HUDEP-2 (cell line): ENCODE measurements at regions not wholly inside any gene's neighbourhood (a gene's known extent, or its start where the extent isn't known, plus 50 kb on each side); places are given as distances from the start of the nearest gene placed in this dataset.

Experiments used
- DNase-seq, 76 experiments: peaks; one replicate each; lab custom pipeline; 2025; ENCODE audit not compliant: unreplicated experiment in 76 of 76; lab: John Stamatoyannopoulos, UW

DNA sequence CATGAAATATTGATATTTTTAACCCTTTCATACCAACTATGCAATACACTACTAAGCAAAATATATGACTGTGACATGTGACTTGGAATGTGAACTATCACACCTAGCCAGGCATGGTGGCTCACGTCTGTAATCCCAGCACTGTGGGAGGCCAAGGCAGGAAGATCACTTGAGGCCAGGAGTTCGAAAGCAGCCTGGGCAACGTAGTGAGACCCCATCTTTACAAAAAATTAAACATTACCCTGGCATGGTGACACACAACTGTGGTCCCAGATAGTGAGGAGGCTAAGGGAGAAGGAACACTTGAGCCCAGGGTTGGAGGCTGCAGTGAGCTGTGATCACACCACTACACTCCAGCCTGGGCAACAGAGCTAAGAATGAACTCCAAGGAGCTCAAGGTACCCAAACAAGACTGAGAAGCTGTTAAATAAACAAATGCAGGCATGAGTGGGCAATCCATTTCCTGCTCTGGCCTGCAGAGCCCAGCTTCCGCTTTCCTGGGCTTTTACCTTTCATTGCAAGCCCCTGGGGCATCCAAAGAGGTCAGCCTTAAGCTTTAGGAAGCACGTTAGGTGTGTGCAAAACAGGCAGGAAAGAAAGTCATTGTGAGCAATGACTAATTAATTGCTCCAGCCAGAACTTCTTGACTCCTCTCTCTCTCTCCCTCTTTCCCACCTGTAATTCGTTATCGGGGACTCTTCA is 162.1 kb upstream of the FOXK1 start:
- DNase-seq = no peak

DNA sequence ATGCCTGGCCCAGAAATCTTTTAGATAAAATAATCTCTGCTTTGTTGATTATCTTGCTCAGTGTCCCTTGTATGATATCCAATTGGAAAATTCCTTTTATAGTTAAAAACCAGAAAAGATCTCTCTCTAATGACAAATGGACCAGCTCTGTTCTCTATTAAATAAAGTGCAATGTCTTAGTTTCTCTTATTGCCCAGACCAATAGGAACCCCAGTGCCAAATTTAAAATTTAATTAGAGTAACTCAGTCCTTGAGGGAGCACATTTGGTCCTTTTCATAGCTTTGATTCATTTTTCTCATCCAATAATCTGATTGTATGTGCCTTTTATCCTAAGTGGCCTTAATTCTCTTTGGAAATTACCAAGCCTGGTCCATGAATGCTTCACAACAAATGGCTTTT is 158.9 kb upstream of the FOXK1 start:
- no peak for DNase-seq

DNA sequence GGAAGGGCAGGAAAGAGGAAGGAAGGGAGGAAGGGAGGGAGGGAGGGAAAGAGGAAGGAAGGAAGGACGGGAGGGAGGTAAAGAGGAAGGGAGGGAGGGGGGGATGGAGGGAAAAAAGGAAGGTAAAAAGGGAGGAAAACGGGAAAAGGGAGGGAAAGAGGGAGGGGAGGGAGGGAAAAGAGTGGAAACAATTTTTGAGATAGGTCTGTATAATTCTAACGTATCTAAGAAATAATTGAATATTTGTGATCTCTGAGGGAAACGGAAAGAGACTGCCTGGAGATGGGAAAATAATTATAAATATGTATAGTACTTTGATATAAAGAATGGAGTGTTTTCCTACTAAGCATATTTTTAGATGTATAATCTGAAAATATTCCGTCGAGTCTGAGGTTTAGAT is 158.2 kb upstream of the FOXK1 start:
- DNase-seq = no peak

DNA sequence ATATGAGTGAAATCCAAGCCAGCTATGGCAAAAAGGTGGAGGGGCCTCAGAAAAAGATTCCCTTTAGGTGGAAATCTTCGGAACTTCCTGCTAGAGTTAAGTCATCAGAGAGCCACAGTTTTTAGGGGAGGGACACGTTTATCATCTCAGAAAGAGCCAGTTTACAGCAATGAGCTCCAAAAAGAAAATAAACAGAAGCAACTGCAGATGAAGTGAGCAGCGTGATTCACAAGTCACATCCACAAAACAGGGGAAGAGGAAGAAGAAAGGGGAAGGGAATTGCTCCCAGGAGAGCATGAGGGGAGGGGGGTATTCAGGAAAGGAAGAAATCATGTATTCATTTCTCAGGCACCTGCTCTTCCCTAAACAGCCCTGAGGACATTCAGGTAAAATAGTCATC is 156.2 kb upstream of the FOXK1 start:
- no peak for DNase-seq

DNA sequence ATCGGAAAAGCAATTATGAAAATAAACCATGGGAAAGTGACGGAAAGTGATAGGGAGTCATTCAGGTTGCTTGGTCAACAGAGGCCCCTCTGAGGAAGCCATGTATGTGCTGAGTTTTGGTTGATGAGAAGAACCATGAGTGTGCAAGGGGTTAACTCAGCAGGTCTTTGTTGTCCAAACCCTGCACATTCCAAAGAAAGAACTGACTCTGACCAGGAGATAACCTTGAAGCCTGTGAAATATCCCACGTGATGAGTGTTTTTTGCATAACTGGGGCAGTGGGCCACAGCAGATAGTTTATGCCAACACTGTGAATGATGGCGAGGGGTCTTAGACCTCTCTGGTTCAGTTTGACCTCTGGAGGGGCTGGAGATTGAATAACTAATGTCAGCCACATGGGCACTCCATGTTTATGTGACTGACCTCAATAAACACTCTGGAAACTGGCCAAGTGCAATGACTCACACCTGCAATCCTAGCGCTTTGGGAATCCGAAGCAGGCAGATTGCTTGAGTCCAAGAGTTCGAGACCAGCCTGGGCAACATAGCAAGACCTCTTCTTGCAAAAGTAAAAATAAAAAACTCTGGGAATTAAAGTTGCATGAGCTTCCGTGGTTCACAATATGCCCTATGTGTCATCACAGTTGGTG is 154.0 kb upstream of the FOXK1 start:
- no peak for DNase-seq

DNA sequence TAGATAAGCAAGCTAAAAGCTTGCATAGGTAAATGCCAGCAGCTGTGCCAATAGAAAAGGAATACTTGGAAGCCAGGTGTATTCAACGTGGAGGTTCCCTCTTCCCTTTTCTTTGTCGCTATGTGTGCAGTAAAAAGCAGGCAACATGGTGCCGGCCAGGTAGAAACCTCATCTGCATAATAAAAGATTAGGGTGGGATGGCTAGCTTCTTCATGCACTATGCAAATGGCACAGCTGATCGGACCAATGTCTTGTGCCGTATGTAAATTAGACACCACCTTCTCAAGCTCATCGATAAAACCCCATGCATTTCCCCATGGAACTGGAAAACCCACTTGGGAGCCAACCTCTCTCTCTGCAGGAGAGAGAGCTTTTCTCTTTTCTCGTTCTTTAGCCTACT is 150.9 kb upstream of the FOXK1 start:
- DNase-seq = no peak

DNA sequence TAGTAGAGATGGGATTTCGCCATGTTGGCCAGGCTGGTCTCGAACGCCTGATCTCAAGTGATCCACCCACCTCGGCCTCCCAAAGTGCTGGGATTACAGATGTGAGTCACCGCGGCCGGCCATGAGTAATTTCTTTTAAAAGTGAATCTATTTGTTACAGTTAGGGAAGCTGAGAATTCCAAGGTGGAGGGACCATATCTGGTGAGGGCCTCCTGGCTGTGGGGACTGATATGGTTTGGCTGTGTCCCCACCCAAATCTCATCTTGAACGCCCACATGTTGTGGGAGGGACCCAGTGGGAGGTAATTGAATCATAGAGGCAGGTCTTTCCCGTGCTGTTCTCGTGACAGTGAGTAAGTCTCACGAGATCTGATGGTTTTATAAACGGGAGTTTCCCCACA is 148.8 kb upstream of the FOXK1 start:
- DNase-seq = peak in 2 of 76 experiments; percentile 1 to 7

DNA sequence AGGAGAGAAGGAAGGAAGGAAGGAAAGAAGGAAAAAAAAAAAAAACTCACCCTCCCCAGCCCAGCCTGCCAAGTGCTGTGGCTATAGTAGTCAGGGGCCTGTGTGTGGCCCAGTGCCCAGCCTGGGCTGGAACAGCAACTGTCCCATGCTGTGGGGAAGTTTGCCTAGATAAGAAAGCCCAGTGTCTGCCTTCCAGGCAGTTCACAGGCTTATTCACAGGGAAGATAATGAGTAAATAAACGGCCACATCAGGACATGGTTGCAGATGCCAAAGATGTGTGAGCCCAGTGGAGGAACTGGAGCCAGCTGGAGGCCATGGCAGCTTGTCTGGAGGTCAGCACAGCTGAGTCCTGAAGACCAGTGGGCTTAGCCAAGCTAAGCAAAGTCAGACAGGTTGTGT is 132.4 kb upstream of the FOXK1 start:
- DNase-seq = peak in 75 of 76 experiments; percentile 17 to 96 (median 82)

DNA sequence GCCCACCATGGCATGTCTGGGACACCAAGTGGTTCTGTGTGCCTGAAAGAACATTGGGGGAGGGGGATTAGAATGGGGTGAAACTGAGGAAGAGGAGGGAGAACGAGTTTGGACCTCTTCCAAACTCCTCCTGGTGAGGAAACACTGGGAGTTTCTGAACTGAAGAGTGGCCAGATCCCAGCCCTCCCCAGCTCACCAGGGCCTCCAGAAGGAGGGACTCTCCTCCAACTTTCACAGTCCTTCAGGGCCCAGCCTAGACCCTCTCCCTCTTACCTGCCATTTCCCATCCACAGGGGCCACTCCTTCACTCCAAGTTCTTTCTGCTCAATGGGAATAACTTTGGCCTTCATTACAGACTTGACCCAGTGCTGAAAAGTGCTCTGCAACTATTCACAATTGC is 132.0 kb upstream of the FOXK1 start:
- DNase-seq = peak in 3 of 76 experiments; percentile 26 to 43 (median 40)

DNA sequence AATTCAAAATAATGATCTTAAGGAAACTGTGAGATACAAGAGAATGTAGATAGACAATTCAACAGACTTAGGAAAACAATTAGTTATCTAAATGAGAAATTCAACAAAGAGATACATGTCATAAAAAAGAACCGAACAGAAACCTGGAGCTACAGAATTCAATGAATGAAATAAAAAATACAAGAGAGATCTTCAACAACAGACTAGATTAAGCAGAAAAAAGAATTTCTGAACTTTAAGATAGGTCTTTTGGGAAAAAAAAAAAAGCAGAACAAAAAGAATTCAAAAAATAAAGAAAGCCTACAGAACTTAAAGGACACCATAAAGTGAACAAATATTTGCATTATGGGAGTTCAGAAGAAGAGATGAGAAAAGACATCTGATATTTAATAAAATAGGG is 129.1 kb upstream of the FOXK1 start:
- no peak for DNase-seq

DNA sequence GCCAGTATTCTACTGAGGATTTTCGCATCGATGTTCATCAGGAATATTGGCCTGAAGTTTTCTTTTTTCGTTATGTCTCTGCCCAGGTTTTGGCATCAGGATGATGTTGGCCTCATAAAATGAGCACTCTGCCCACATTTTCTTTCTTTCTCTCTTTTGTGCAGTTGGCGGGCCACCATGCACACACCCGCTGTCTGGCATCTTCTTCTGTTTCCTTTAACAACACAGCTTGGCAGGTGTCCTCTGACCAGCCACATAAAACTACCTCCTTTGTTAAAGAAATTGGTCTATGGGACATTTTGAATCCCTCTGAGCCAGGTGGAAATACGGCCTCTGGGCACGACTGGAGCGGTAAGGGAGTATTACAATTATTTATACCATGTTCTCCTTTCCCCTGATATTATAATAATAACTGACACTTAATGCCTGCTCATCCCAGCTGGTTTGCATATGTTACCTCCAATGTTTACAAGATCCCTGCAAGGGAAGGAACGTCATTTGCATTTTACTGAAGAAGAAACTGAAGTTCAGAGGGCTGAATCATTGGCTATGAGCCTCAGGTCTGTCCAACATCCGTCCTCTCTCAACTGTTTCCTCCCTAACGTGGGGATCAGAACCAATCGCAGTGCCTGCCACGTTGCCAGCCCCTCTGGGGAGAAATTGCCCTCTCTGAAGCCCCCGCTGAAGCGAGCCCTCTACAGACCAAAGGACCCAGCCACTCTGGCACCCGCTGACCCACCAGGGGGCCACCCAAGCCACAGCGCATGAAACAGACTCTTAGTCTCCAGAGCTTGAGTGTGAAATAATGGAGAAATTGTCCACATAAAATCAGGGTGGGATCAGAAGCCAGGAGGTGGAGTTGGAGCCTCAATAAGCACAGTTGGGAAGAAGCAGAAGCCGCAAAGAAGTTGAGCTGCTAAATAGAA is 125.0 kb upstream of the FOXK1 start:
- no peak for DNase-seq

DNA sequence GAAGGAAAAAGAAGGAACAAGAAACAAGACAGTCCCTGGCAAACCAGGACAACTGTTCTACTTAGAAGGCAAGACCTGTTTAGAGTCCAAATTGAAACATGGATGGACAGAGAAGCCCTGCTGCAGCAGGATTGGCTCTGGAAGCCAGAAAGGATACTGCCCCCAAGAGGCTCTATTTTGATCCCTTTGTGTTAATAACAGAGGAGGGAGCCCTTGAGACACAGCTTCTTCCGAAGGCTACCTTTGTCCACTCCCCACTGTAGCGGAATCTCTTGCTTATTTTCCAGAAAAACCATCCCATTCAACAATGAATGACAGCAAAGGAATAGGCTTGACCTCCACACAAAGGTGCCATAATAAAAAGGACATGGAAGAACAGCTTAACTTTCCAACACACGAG is 120.3 kb upstream of the FOXK1 start:
- DNase-seq = peak in 1 of 76 experiments; percentile 3

DNA sequence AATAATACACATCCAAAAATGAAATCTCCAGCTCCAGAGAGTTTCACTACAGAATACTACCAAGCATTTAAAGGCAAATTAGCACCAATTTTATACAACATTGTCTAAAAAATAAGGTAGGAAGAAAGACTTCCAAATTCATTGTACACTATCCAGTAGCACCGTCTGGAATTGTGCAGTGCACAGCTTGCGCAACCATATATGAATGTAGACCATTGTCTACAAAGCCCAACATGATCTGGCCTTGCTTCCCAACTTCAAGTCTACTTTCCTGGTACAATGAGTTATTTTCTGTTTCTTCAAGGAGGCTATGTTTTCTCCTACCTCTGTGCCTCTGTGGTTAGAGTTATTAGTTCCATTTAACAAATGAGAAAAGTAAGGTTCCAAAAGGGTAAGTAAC is 115.4 kb upstream of the FOXK1 start:
- DNase-seq = no peak

DNA sequence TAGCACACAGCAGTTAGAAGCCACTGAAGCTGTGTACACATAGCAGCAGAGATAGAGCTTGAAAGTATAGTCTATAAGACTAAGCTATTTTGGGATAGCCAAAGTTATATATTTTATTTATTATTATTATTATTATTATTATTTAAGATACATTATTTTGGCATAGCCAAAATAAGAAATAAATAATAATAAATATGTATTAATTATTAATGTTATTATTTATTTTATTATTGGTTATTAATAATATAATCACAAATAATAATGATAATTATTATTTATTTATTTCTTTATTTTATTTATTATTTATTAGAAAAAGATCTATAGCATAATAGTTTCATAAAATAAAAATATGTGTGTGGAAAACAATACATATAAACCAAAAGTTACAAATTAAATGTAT is 107.2 kb upstream of the FOXK1 start:
- DNase-seq = no peak

DNA sequence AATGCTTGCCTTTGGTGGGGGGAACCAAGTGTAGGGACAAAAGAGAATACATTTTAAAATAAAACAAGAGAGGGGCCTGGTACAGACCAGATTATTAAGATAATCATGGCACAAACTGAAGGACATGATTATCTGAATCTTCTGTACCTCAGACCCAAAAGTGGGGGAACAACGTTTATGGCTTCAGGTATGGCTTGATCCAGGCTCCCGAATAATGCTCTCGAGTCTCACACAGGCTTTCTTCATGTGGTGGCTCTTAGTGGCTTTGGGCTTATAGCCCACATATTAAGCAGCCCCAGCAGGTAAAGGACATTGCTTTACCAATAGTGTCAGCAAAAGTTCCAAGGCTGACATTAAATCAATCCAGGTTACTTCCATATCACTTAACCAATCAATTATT is 106.8 kb upstream of the FOXK1 start:
- DNase-seq = no peak

DNA sequence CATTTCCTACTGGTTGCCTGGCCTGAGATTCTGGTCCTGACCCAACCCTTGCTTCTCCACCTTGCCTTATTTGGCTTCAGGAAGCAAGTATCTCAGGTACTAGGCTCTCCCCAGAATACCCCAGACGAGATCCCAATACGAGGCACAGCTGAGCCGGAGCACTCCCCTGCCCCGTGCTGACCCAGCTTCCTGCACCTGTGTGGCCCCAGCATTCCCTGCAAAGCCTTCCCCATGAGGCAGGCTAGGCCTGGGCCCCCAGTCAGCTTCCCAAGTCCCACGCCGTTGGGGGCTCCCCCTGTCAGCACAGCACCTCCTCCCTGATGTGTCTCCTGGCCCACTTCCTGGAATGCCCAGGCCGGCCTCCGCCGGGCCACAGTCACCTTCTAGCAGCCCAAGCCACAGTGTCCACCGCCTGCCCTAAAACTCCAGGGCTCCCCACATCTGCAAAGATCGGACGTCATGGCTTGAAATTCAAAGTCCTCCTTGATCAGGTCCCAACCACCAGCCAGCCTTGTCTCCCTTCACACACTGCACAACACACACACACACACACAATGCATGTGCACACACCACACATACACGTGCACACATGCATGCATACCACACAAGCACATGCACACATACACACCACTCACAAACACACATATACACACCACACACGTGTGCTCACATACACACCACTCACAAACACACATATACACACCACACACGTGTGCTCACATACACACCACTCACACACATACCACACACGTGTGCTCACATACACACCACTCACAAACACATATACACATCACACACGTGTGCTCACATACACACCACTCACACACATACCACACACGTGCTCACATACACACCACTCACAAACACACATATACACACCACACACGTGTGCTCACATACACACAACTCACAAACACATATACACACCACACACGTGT is 78.9 kb upstream of the FOXK1 start:
- no peak for DNase-seq

DNA sequence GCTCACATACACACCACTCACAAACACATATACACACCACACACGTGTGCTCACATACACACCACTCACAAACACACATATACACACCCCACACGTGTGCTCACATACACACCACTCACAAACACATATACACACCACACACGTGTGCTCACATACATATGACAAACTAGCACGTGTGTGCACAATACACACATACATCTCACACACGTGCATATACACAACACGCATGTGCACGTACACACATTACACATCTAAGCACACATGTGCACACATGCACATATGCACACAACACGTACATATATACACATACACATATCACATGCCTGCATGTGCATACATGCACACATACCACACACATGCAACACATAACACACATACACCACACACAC is 78.3 kb upstream of the FOXK1 start:
- no peak for DNase-seq

DNA sequence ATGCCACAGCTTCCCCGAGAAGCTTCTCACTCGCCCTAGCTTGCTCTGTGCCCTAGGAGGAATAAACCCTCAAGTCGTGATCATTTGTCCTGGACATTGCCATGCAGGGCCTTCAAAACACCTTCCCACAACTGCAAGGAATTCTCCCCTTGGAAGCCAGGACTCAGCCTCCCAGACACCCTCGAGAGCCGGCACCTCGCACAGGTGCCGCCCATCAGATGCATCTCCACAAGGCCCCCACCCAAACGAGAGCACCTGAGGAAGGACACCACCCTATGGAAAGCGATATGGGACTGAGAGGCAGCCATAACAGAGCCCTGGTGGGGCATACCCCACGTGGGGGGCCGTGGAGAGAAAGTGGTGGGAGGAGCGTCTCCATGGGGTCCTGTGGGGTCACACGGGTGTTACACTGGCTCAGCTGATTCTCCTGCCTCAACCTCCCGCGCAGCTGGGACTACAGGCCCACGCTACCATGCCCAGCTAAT is 77.6 kb upstream of the FOXK1 start:
- DNase-seq = no peak

DNA sequence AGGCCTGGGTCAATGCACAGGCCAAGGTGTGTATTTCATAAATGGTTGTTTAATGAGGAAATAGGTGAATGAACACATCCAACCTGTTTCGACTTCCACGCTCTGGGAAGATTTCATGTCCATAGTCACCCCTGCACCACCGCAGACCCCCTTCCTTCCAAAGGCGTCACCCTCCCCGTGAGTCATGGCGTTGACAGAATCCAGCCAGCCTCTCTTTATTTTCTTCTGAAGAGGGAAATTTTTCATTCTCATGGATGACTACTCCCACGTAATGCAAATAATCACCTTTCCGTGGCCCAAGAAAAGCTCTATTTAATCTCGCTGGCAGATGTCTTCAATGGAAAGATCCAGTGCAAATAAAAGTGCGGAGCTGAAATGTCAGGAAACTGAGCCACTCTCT is 75.3 kb upstream of the FOXK1 start:
- no peak for DNase-seq

DNA sequence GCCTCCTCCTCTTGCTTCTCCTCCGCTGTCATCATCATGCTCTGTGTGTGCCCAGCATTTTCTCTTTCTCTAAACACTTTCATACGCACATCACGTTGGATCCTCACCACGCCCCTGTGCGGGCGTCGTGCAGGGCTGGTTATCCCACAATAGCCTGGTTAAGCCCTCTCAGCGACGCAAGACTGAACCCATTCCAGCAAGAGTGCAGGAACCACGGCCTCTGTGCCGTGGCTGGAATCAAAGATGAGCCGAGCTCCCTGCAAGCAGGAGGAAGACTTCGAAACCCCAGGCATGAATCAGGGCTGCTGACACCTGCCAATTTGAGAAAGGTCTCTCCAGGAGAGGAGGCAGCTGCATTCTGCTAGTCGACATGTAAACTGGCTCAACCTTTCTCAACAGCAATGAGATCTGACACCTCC is 74.8 kb upstream of the FOXK1 start:
- DNase-seq = no peak
